Glutamatergic neuron (in vitro differentiated cells): ENCODE measurements at regions not wholly inside any gene's neighbourhood (a gene's known extent, or its start where the extent isn't known, plus 50 kb on each side); places are given as distances from the start of the nearest gene placed in this dataset.
A peak's percentile ranks its signal among the peaks of the same experiment; 100 is the strongest.

ENCODE experiments used
- DNase-seq: peaks from one replicate; pipeline ENCODE4 v3.0.0; 2022
- H3K27ac Mint-ChIP-seq: one replicate; pipeline ENCODE4 v1.8.0; 2020; ENCODE audit warnings: mild to moderate bottlenecking, mixed read lengths, inconsistent platforms; ENCODE audit not compliant: unreplicated experiment
- H3K27me3 Mint-ChIP-seq: one replicate; pipeline ENCODE4 v1.8.0; 2020; ENCODE audit warnings: mild to moderate bottlenecking, moderate library complexity, mixed read lengths, inconsistent platforms; ENCODE audit not compliant: unreplicated experiment
- H3K36me3 Mint-ChIP-seq: one replicate; pipeline ENCODE4 v1.8.0; 2020; ENCODE audit warnings: mild to moderate bottlenecking, mixed read lengths, inconsistent platforms; ENCODE audit not compliant: unreplicated experiment
- H3K4me1 Mint-ChIP-seq: one replicate; pipeline ENCODE4 v1.8.0; 2020; ENCODE audit warnings: mild to moderate bottlenecking, low read depth, mixed read lengths, inconsistent platforms; ENCODE audit not compliant: unreplicated experiment
- H3K4me3 Mint-ChIP-seq: one replicate; pipeline ENCODE4 v1.8.0; 2020; ENCODE audit warnings: mild to moderate bottlenecking, mixed read lengths, inconsistent platforms; ENCODE audit not compliant: unreplicated experiment
- H3K9me3 Mint-ChIP-seq: one replicate; pipeline ENCODE4 v1.8.0; 2020; ENCODE audit warnings: mild to moderate bottlenecking, moderate library complexity, mixed read lengths, inconsistent platforms; ENCODE audit not compliant: unreplicated experiment
- TF ChIP-seq, protein P1 (sequence below): fragments of 200-600 bp; sonication (generic); IDR thresholded peaks from one replicate; pipeline ENCODE4 v1.5.0; 2021; ENCODE audit not compliant: partially characterized antibody, unreplicated experiment

DNA sequence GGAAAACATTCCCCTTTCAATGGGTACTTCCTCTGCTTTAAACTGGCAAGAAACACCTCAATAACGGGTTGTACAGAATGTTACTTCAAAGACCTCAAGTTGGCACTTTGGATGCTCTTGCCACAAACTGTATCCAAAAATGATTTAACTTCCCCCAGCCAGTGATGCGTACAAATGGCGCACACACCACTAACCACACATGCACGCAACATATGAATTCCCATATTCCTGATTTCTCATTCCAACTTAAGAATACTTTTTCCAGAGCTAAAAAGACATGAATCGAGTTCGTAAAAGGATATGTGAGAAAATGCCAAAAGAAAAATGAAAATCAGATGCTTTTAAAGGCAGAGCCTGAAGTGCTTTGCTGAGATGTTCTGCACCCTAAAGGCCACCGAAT is 388.0 kb upstream of the PIK3R1 start:
- Mint-ChIP-seq H3K4me1 (peaks cover 1% of the 10 kb centered on the region), H3K27me3 (no peaks in the 10 kb centered on the region), H3K4me3 (no peak overlapping the region), H3K27ac (no peak overlapping the region), H3K9me3 (no peaks in the 10 kb centered on the region), H3K36me3 (peaks cover 9% of the 10 kb centered on the region)
- no peak for DNase-seq
- TF ChIP-seq, protein P1, sequence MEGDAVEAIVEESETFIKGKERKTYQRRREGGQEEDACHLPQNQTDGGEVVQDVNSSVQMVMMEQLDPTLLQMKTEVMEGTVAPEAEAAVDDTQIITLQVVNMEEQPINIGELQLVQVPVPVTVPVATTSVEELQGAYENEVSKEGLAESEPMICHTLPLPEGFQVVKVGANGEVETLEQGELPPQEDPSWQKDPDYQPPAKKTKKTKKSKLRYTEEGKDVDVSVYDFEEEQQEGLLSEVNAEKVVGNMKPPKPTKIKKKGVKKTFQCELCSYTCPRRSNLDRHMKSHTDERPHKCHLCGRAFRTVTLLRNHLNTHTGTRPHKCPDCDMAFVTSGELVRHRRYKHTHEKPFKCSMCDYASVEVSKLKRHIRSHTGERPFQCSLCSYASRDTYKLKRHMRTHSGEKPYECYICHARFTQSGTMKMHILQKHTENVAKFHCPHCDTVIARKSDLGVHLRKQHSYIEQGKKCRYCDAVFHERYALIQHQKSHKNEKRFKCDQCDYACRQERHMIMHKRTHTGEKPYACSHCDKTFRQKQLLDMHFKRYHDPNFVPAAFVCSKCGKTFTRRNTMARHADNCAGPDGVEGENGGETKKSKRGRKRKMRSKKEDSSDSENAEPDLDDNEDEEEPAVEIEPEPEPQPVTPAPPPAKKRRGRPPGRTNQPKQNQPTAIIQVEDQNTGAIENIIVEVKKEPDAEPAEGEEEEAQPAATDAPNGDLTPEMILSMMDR = no peak

DNA sequence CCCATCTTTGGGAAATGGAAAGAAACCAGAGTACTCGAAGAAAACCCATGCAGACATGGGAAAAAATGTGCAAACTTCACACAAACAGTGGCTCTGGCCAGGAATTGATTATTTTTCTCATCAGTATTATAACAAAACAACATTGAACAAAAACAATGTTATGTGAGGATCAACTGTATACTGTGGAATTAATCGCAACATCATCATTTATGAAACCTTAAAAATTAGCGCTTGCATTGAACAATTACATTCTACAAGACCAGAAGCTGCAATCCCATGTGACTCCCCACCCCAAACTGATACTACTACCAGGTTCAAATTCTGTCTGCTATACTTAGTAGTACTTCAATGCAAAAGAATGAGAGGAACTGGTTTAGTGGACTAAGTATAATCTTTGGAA is 390.7 kb upstream of the PIK3R1 start:
- TF ChIP-seq, protein P1 = no peak
- Mint-ChIP-seq H3K9me3 (no peaks in the 10 kb centered on the region), H3K4me3 (no peak overlapping the region), H3K27ac (no peak overlapping the region), H3K4me1 (no peaks in the 10 kb centered on the region), H3K36me3 (peaks cover 9% of the 10 kb centered on the region), H3K27me3 (no peaks in the 10 kb centered on the region)
- DNase-seq = no peak

DNA sequence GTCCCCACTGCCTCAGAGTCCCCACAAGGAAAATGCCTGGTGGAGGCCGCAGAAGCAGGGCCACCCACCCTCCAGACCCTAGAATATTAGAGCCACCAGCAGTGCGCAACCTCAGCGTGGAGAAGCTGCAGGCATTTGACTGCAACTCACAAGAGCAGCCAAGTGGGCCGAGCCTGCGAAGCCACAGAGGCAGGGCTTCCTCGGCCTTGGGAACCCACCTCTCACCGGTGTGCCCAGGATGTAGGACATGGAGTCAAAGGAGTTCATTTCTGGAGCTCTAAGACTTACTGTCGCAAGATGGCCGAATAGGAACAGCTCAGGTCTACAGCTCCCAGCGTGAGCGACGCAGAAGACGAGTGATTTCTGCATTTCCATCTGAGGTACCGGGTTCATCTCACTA is 397.9 kb upstream of the PIK3R1 start:
- no peak for DNase-seq
- peaks cover 11% of the 10 kb centered on the region for H3K4me1 Mint-ChIP-seq
- peaks cover 3% of the 10 kb centered on the region for H3K36me3 Mint-ChIP-seq
- H3K27me3 Mint-ChIP-seq = no peaks in the 10 kb centered on the region
- H3K27ac Mint-ChIP-seq = peak overlapping the region; percentile 72
- no peak overlapping the region for H3K4me3 Mint-ChIP-seq
- peaks cover 4% of the 10 kb centered on the region for H3K9me3 Mint-ChIP-seq
- TF ChIP-seq, protein P1 = no peak

DNA sequence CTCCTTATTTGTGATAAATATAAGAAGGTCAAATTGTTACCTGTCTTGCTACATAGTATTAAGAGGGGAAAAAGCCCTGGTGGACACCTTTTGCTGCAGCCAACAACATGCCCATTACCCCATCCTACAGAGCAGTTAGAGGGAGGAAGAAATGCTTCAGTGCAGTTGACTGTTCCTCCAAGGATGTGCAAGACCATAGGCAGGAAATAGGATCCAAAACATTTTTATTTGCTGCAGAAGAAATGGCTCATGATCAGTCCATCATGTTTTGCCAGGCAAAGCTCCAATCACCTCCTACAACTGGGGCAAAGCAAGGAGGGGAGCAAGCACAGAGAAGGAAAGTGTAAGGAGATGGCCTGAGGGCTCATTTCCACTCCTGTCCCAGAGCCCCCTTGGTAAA is 399.1 kb upstream of the PIK3R1 start:
- Mint-ChIP-seq H3K4me1 (peaks cover 11% of the 10 kb centered on the region), H3K36me3 (peaks cover 3% of the 10 kb centered on the region), H3K4me3 (no peak overlapping the region), H3K9me3 (peaks cover 4% of the 10 kb centered on the region), H3K27ac (peak overlapping the region; percentile 26), H3K27me3 (no peaks in the 10 kb centered on the region)
- TF ChIP-seq, protein P1 = no peak
- DNase-seq = no peak

DNA sequence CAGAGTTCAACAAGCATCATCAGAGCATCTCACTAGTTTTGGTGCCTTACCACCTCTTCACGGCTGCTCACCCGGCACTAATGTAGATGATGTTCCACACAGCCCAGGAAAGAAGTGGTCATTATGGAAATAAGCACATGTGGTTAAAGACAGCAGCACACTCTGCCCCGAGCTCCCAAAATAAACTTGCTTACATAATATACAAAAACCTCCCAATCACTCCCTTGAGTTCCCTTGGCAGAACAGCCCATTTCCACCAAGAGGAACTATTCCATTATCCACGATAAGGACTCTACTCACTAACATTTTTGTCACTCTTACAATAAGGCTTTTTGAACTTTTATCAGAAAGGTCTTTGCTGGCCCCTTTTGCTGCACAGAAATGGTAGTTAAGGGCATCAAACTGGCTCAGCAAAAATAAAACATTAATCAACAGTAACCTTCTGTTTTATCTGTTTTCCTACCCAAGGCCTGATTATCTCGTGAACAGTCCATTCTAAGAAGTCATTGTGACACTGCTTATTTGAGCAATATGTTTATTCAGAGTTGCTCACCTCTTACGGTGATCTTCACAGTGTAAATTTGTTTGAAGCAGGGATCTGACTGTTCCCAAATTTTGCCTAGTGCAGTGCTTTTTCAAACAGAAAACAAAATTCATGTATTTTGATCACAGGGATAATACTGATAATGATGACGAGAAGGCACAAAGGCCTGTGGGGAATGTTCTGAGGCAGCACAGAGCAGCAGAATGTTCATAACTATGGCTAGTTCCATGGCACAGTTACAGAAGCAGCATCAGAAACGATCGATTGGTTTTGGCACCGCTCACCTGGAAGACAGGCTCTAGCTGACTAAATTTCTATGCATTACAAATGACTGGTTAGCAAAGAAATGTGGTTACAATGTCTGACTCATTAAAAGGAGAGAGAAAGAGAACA is 399.8 kb upstream of the PIK3R1 start:
- no peak overlapping the region for H3K4me3 Mint-ChIP-seq
- TF ChIP-seq, protein P1 = no peak
- peaks cover 3% of the 10 kb centered on the region for H3K36me3 Mint-ChIP-seq
- H3K9me3 Mint-ChIP-seq = peaks cover 4% of the 10 kb centered on the region
- H3K27ac Mint-ChIP-seq = no peak overlapping the region
- no peak for DNase-seq
- peaks cover 11% of the 10 kb centered on the region for H3K4me1 Mint-ChIP-seq
- no peaks in the 10 kb centered on the region for H3K27me3 Mint-ChIP-seq
